Ishikawa (cell line): ENCODE measurements at regions not wholly inside any gene's neighbourhood (a gene's known extent, or its start where the extent isn't known, plus 50 kb on each side); places are given as distances from the start of the nearest gene placed in this dataset.

Experiments used
- CEBPB ChIP-seq: IDR thresholded peaks from 2 replicates; pipeline ENCODE4 v1.6.1; 2012
- CREB1 ChIP-seq: IDR thresholded peaks from 2 replicates; pipeline ENCODE4 v1.6.1; 2012; ENCODE audit warnings: low read depth
- EGR1 ChIP-seq: IDR thresholded peaks from 2 replicates; pipeline ENCODE4 v1.6.1; 2012
- EP300 ChIP-seq: IDR thresholded peaks from 2 replicates; pipeline ENCODE4 v1.6.1; 2012; ENCODE audit warnings: borderline replicate concordance
- FOXM1 ChIP-seq: IDR thresholded peaks from 2 replicates; pipeline ENCODE4 v1.6.1; 2012; ENCODE audit warnings: low read depth, borderline replicate concordance
- MAX ChIP-seq: IDR thresholded peaks from 2 replicates; pipeline ENCODE4 v1.6.1; 2012
- NFIC ChIP-seq: IDR thresholded peaks from 2 replicates; pipeline ENCODE4 v1.6.1; 2012
- RAD21 ChIP-seq: IDR thresholded peaks from 2 replicates; pipeline ENCODE4 v1.6.1; 2012; ENCODE audit warnings: low read depth
- REST ChIP-seq: IDR thresholded peaks from 2 replicates; pipeline ENCODE4 v1.6.1; 2012; ENCODE audit warnings: low read depth, mild to moderate bottlenecking
- TAF1 ChIP-seq: IDR thresholded peaks from 2 replicates; pipeline ENCODE4 v1.6.1; 2012; ENCODE audit warnings: low read depth, mild to moderate bottlenecking
- TCF12 ChIP-seq: IDR thresholded peaks from 2 replicates; pipeline ENCODE4 v1.6.1; 2012; ENCODE audit warnings: low read depth
- TEAD4 ChIP-seq: IDR thresholded peaks from 2 replicates; pipeline ENCODE4 v1.6.1; 2012
- USF1 ChIP-seq: IDR thresholded peaks from 2 replicates; pipeline ENCODE4 v1.6.1; 2012
- YY1 ChIP-seq: IDR thresholded peaks from 2 replicates; pipeline ENCODE4 v1.6.1; 2012; ENCODE audit warnings: low read depth
- ZBTB7A ChIP-seq: IDR thresholded peaks from 2 replicates; pipeline ENCODE4 v1.6.1; 2012; ENCODE audit warnings: low read depth

DNA sequence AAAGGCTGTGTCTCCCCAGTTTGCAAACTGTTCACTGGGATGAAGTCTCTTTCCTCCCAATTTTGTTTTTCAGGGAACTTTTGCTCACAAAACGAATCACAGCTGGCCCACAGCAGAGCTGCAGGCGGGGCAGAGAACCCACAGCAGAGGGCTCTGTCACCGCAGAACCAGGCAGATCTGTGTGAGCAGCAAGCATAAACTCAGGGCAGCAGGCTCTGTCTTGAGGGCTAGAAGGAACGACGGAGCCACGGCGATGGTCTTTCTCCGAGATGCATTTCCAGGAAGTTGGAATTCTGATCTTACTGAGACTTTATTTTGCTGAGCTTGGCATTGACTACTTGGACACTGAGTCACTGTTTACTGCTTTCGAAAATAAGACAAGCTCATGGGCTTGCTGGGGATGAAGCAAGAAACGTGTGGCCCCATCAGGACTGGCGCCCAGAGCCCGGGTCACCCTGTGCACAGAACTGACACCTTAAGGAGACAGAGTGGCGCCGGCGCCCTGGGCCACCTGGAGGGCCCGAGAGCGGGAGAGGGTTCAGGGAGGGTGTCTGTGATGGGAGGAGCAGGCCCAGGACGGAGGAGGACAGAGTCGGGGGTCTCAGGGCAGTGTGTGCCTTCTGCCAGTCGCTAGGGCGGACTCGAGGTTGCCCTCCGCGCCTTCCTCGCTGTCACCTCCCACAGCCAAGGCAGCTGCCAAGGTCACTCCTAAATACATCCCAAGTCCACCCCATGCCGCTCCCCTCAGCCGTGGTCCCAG, 106.3 kb upstream of the NXT1 start:
- TF ChIP-seq ZBTB7A (no peak), USF1 (no peak), REST (no peak), RAD21 (no peak), EGR1 (no peak), TEAD4 (no peak), EP300 (no peak), MAX (no peak), TCF12 (no peak), YY1 (no peak), FOXM1 (no peak)

GRCh38 chr20:23243791-23244155, 106.8 kb upstream of the NXT1 start:
- no peak for TF ChIP-seq CEBPB
- no peak for TF ChIP-seq RAD21
- TF ChIP-seq YY1 = no peak
- no peak for TF ChIP-seq MAX

- TF ChIP-seq TCF12 = no peak
- no peak for TF ChIP-seq TAF1
- TF ChIP-seq USF1 = no peak
- TF ChIP-seq EGR1 = no peak
- no peak for TF ChIP-seq ZBTB7A
- no peak for TF ChIP-seq CREB1
- no peak for TF ChIP-seq RAD21
- no peak for TF ChIP-seq FOXM1
- no peak for TF ChIP-seq TEAD4
Observed at GRCh38 chr20:23242556-23243180, 107.9 kb upstream of the NXT1 start.

- no peak for TF ChIP-seq CEBPB
- no peak for TF ChIP-seq NFIC
- no peak for TF ChIP-seq TEAD4
- no peak for TF ChIP-seq EP300
- TF ChIP-seq FOXM1 = no peak
- no peak for TF ChIP-seq MAX
- no peak for TF ChIP-seq TCF12
- no peak for TF ChIP-seq TAF1
- TF ChIP-seq CREB1 = no peak
- no peak for TF ChIP-seq REST
- TF ChIP-seq YY1 = no peak
- TF ChIP-seq EGR1 = no peak
- no peak for TF ChIP-seq ZBTB7A
- no peak for TF ChIP-seq USF1
Observed at GRCh38 chr20:23242104-23242503, 108.5 kb upstream of the NXT1 start.

- TF ChIP-seq YY1 (no peak), USF1 (no peak), MAX (no peak), CEBPB (no peak), TAF1 (no peak), REST (no peak), FOXM1 (no peak), EP300 (no peak), NFIC (no peak), RAD21 (no peak), EGR1 (no peak), ZBTB7A (no peak), TEAD4 (no peak), CREB1 (no peak), TCF12 (no peak)
Observed at GRCh38 chr20:23241416-23241815, 109.2 kb upstream of the NXT1 start.
